Cardiac muscle cell (in vitro differentiated cells and primary cell): ENCODE measurements at regions not wholly inside any gene's neighbourhood (a gene's known extent, or its start where the extent isn't known, plus 50 kb on each side); places are given as distances from the start of the nearest gene placed in this dataset.
"Not testable (repeated sequence)": the region's sequence is repeated elsewhere in the genome, so short reads cannot be mapped to it uniquely, and the experiment has no call there.

Source experiments
- DNase-seq, 2 donors: peaks; one replicate each; pipeline versions ENCODE4 v3.0.0 to v3.0.0-alpha.2; 2010 to 2017; ENCODE audit warnings: low read depth in 1 of 2, low spot score in 1 of 2
- H3K27ac ChIP-seq: fragments of 200-600 bp; sonication (generic); 2 replicates; pipeline ENCODE4 v1.5.1; 2016
- H3K27me3 ChIP-seq: fragments of 200-600 bp; sonication (generic); 2 replicates; pipeline ENCODE4 v1.6.0; 2016; ENCODE audit warnings: control low read depth
- H3K36me3 ChIP-seq: fragments of 200-600 bp; sonication (generic); 2 replicates; pipeline ENCODE4 v1.5.1; 2016; ENCODE audit warnings: control low read depth
- H3K4me1 ChIP-seq: fragments of 200-600 bp; sonication (generic); 2 replicates; pipeline ENCODE4 v1.8.1; 2017; ENCODE audit warnings: low read depth, mild to moderate bottlenecking, mixed run types
- H3K4me3 ChIP-seq: fragments of 200-600 bp; sonication (generic); 2 replicates; pipeline ENCODE4 v1.5.1; 2016; ENCODE audit warnings: mild to moderate bottlenecking
- H3K9me3 ChIP-seq: fragments of 200-600 bp; sonication (generic); 2 replicates; pipeline ENCODE4 v1.5.1; 2017; ENCODE audit warnings: low read depth, mild to moderate bottlenecking, control low read depth

DNA sequence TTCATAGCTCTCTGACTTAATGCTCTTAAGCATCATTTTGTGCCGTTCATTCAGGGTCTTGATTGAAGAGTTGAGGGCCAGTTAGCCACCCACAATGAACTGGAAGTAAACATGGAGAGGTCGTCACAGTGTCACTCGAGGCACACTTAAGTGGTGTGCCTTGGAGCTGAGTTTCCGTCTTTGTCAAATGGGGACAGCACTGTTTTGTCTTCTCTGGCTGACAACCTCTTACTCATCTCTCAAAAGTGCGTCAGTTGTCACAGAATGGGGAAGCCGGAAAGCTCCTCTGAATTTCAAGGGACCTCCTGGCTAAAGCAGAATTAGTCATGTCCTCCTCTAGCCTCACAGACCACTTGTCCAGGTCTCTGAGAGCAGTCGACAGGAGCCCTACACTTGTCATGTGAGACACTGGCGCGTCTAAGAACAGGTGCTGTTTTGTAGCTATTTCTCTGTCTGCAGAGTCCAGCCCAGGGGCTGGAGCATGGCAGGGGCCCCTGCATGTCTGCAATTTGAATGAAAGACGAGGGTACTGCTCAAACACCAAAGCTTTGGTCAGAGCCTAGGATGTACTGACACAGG, 231.5 kb downstream of the NPIPA7 start:
- not testable (repeated sequence) for H3K36me3 ChIP-seq, H3K4me1 ChIP-seq, H3K4me3 ChIP-seq, H3K27ac ChIP-seq, H3K9me3 ChIP-seq, H3K27me3 ChIP-seq
- peak in 1 of 2 donors; percentile 6 for DNase-seq

DNA sequence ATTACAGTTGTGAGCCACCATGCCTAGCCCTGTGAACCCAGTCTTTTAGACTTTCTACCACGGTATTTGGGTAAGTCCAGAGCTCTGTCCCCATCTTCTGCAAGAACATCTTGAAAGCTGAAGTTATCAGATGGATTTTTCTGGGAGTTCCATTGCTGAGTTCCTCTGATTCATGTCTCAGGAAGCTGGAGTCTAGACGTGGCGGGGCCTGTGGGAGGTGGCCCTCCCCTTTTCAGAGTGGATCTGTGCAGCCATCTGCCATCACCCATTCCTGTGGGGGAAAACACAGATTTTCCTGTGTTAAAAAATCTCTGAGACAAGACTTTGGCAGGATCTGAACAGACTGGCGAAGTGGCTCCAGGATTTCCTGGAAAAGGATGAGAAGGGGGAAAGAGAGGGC, 234.3 kb downstream of the NPIPA7 start:
- not testable (repeated sequence) for DNase-seq, H3K4me3 ChIP-seq, H3K9me3 ChIP-seq, H3K36me3 ChIP-seq, H3K27me3 ChIP-seq, H3K27ac ChIP-seq, H3K4me1 ChIP-seq

- not testable (repeated sequence) for H3K4me3 ChIP-seq, H3K27ac ChIP-seq, H3K9me3 ChIP-seq, H3K27me3 ChIP-seq, H3K4me1 ChIP-seq, DNase-seq, H3K36me3 ChIP-seq
These were observed 235.5 kb downstream of the NPIPA7 start for GRCh38 chr16:16614484-16614883.

DNA sequence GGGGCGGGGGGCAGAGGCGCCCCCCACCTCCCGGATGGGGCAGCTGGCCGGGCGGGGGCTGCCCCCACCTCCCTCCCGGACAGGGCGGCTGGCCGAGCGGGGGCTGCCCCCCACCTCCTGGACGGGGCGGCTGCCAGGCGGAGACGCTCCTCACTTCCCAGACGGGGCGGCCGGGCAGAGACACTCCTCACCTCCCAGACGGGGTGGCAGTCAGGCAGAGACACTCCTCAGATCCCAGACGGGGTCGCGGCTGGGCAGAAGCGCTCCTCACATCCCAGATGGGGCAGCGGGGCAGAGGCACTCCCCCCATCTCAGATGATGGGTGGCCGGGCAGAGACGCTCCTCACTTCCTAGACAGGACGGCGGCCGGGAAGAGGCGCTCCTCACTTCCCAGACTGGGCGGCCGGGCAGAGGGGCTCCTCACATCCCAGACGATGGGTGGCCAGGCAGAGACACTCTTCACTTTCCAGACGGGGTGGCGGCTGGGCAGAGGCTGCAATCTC, 240.1 kb downstream of the NPIPA7 start:
- H3K36me3 ChIP-seq, H3K4me3 ChIP-seq, H3K27ac ChIP-seq, DNase-seq, H3K9me3 ChIP-seq, H3K27me3 ChIP-seq, H3K4me1 ChIP-seq: not testable (repeated sequence)

- not testable (repeated sequence) for H3K27me3 ChIP-seq, H3K4me3 ChIP-seq, H3K9me3 ChIP-seq, H3K36me3 ChIP-seq, DNase-seq, H3K27ac ChIP-seq, H3K4me1 ChIP-seq
These were observed 245.4 kb downstream of the NPIPA7 start for GRCh38 chr16:16624367-16624766.

DNA sequence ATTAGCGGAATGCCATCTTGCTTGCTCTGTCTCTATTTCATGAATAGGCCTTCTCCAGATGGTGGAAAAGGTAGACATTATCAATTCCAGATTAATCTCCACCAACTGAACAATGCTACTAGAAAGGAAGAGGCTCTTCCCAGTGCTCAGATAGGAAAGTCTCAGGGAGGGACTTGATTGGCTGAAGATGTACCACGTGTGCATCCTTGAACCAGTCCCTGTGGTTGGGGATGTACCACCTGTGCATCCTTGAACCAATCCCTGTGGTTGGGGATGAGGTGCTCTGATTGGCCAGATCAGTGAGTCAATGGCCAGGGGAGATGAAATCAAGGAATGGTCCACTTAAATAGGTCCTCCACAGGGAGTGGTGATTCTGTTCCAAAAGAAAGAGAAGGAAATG, 246.2 kb downstream of the NPIPA7 start:
- H3K27ac ChIP-seq, H3K4me3 ChIP-seq, H3K9me3 ChIP-seq, DNase-seq, H3K4me1 ChIP-seq, H3K36me3 ChIP-seq, H3K27me3 ChIP-seq: not testable (repeated sequence)

GRCh38 chr16:16627865-16628264, 248.9 kb downstream of the NPIPA7 start:
- not testable (repeated sequence) for H3K4me3 ChIP-seq, H3K9me3 ChIP-seq, DNase-seq, H3K36me3 ChIP-seq, H3K4me1 ChIP-seq, H3K27ac ChIP-seq, H3K27me3 ChIP-seq

GRCh38 chr16:16638231-16638630, 259.3 kb downstream of the NPIPA7 start:
- H3K4me1 ChIP-seq, H3K27me3 ChIP-seq, H3K36me3 ChIP-seq, H3K27ac ChIP-seq, H3K4me3 ChIP-seq, DNase-seq, H3K9me3 ChIP-seq: not testable (repeated sequence)

DNA sequence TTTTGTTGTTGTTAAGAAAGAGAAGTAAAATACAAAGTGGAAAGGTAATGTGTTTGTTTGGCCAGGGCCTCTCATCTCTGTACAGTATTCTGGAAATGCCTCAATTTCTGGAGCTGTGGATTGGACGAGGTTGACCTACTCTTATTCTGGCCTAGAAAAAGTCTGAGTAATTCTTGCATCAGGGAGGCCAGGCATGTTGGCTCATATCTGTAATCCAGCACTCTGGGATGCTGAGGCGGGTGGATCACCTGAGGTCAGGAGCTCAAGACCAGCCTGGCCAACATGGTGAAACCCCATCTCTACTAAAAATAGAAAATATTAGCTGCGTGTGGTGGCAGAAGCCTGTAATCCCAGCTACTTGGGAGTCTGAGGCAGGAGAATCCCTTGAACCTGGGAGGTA, 259.8 kb downstream of the NPIPA7 start:
- H3K9me3 ChIP-seq, H3K4me1 ChIP-seq, H3K4me3 ChIP-seq, H3K36me3 ChIP-seq, DNase-seq, H3K27ac ChIP-seq, H3K27me3 ChIP-seq: not testable (repeated sequence)

DNA sequence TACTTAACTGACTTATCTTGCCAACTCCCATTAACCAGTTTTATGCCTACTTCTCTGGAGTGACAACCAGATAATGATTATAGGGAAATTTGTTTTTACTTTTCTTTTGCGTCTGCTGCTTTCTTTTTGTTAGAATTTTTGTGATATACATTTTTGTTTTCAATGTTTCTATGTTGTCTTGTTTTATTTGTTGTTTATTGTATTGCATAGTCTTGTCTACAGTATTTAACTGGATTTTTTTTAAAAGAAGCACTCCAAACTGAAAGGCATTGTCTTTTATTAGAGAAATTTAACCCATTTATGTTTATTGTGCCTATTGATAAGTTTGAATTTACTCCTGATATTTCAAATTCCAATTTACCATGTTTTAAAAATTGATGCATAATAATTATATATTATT, 264.9 kb downstream of the NPIPA7 start:
- not testable (repeated sequence) for H3K36me3 ChIP-seq, H3K27me3 ChIP-seq, DNase-seq, H3K4me1 ChIP-seq, H3K9me3 ChIP-seq, H3K4me3 ChIP-seq, H3K27ac ChIP-seq

DNA sequence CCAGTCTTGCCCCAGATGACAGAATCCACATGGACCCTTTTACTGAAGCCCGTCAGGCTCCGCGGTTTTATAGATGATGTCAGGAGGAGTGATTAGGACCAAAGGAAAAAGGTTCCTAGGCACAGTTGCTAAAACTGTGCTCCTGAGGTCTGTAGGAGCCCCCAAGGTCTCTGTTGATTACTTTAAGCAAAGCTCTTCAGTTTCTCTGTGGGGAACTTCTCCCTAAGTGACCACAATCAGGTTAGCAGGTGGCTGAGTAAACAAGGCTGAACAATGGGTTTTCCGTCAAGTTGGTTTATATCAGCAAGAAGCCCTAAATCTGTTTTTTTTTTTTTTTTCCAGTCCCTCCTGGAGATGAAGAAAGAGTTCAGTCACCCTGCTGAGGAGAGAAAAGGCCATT, 269.1 kb downstream of the NPIPA7 start:
- H3K27ac ChIP-seq, H3K4me1 ChIP-seq, DNase-seq, H3K9me3 ChIP-seq, H3K36me3 ChIP-seq, H3K4me3 ChIP-seq, H3K27me3 ChIP-seq: not testable (repeated sequence)

- not testable (repeated sequence) for H3K27me3 ChIP-seq, H3K36me3 ChIP-seq, DNase-seq, H3K9me3 ChIP-seq, H3K4me1 ChIP-seq, H3K4me3 ChIP-seq, H3K27ac ChIP-seq
These were observed 293.4 kb downstream of the NPIPA7 start for GRCh38 chr16:16672180-16672812.

- not testable (repeated sequence) for H3K4me3 ChIP-seq, H3K27ac ChIP-seq, H3K4me1 ChIP-seq, H3K9me3 ChIP-seq, H3K27me3 ChIP-seq, DNase-seq, H3K36me3 ChIP-seq
These were observed 295.9 kb downstream of the NPIPA7 start for GRCh38 chr16:16674820-16675219.

DNA sequence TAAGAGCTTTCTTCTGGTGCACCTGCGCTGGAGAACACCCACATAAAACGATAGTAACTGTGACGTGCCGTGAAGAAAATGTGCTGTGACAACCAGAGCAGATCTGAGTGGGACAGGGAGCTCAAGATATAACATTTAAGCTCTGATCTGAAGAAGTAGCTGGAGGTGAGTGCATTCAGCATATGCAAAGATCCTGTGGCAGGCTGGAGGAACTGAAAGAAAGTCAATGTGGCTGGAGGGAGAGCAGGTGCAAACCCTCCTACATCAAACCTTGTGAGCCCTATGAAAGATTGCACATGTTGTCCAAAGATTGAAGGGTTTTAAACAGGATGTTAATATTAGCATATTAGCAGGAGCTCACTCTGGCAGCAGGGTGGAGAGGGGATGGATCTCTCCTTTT, 342.9 kb downstream of the NPIPA7 start:
- not testable (repeated sequence) for DNase-seq, H3K4me3 ChIP-seq, H3K9me3 ChIP-seq, H3K36me3 ChIP-seq, H3K27ac ChIP-seq, H3K4me1 ChIP-seq, H3K27me3 ChIP-seq

DNA sequence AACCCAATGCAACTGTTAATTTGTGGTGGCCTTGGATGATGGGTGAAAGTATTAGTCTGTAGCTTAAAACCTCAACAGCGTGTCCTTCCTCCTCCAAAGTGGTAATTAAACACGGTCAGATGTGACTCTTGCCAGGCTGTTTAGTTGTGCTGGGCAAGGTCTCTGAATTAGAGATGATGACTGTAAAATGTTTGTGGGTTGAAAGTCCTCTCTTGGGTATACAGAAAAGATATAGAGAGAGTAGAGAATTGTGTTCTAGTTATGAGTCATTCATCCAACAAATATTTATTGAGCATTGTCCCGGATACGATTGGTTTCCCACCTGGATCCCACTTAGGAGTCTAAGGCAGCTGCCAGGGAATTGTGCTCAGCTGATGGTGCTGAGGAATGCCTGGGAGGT, 343.7 kb downstream of the NPIPA7 start:
- H3K27ac ChIP-seq, H3K9me3 ChIP-seq, H3K36me3 ChIP-seq, H3K27me3 ChIP-seq, H3K4me1 ChIP-seq, H3K4me3 ChIP-seq, DNase-seq: not testable (repeated sequence)
